ENCODE measurements at regions not wholly inside any gene's neighbourhood (a gene's known extent, or its start where the extent isn't known, plus 50 kb on each side); places are given as distances from the start of the nearest gene placed in this dataset.

- DNase-seq (ENCODE audit: low read depth): no peak
- TF ChIP-seq CTCF (IDR thresholded peaks at IDR 0.05; ENCODE audit: control insufficient read depth, extremely low read depth, insufficient read depth): no peak
- H3K4me3 ChIP-seq (ENCODE audit: low read depth, low read length): no peak overlapping the region
Observed at GRCh38 chr11:27908621-27909020, 199.3 kb downstream of the KIF18A start.

- H3K4me3 ChIP-seq (ENCODE audit: low read depth, low read length): no peak overlapping the region
- DNase-seq (ENCODE audit: low read depth): no peak
Observed at GRCh38 chr11:27907530-27907929, 200.4 kb downstream of the KIF18A start.

GRCh38 chr11:27907091-27907490 lies 200.9 kb downstream of the KIF18A start:
- no peak overlapping the region for H3K4me3 ChIP-seq (ENCODE audit: low read depth, low read length)
- TF ChIP-seq CTCF (IDR thresholded peaks at IDR 0.05; ENCODE audit: control insufficient read depth, extremely low read depth, insufficient read depth): no peak
- DNase-seq (ENCODE audit: low read depth): no peak

More at GRCh38 chr11:27907530-27907929, 200.4 kb downstream of the KIF18A start:
- TF ChIP-seq CTCF (IDR thresholded peaks at IDR 0.05; ENCODE audit: control insufficient read depth, extremely low read depth, insufficient read depth): no peak

- H3K4me3 ChIP-seq (ENCODE audit: low read depth, low read length): no peak overlapping the region
Observed at GRCh38 chr11:27904358-27905055, 203.4 kb downstream of the KIF18A start.

GRCh38 chr11:27902981-27903624 lies 202.8 kb upstream of the BDNF start:
- no peak overlapping the region for H3K4me3 ChIP-seq (ENCODE audit: low read depth, low read length)
- no peak for DNase-seq (ENCODE audit: low read depth)
- no peak for TF ChIP-seq CTCF (IDR thresholded peaks at IDR 0.05; ENCODE audit: control insufficient read depth, extremely low read depth, insufficient read depth)

More at GRCh38 chr11:27904358-27905055, 203.4 kb downstream of the KIF18A start:
- no peak for TF ChIP-seq CTCF (IDR thresholded peaks at IDR 0.05; ENCODE audit: control insufficient read depth, extremely low read depth, insufficient read depth)
- DNase-seq (ENCODE audit: low read depth): no peak

- DNase-seq (ENCODE audit: low read depth): no peak
- TF ChIP-seq CTCF (IDR thresholded peaks at IDR 0.05; ENCODE audit: control insufficient read depth, extremely low read depth, insufficient read depth): no peak
- H3K4me3 ChIP-seq (ENCODE audit: low read depth, low read length): no peak overlapping the region
Observed at GRCh38 chr11:27898166-27898565, 197.9 kb upstream of the BDNF start.

Measured in LNCaP clone FGC (cell line).